ENCODE measurements at regions not wholly inside any gene's neighbourhood (a gene's known extent, or its start where the extent isn't known, plus 50 kb on each side); places are given as distances from the start of the nearest gene placed in this dataset.
A peak's percentile ranks its signal among the peaks of the same experiment; 100 is the strongest.

DNA sequence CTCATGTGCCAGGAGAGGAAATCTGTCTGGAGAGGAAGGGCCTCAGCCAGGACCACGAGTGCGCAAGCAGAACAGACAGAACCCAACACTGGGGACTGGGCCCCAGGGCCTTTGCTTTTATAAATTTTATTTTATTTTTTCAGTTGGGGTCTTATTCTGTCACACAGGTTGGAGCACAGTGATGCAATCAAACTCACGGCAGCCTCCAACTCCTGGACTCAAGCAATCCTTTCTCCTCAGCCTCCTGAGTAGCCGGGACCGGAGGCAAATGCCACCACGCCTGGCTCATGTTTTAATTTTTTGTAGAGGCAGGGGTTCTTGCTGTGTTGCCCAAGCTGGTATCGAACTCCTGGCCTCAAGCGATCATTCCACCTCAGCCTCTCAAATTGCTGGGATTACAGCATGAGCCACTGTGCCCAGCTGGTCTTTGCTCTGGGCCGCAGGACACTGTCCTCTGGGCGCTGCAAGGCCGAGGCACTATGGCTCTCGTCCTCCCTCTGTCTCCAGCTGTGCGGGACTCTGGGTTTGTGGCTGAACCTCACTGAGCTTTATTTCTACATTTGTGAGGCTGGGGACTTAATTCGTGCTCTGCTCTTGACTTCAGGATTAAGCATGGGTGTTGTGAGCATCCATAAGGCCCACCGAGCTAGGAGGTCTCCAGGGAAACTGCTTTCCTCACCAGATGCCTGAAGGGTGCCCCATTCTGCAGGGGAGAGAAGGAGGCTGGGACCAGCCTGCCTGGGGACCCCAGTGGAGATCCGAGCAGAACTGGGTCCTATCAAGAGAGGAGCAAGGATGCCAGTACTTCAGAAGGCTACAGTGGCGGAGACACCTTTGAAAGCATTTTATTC, 144.2 kb upstream of the VSTM2B start:
- H3K9me3 Mint-ChIP-seq: no peaks in the 10 kb centered on the region
- H3K36me3 Mint-ChIP-seq (ENCODE audit: low read depth): no peaks in the 10 kb centered on the region
- H3K27me3 Mint-ChIP-seq (ENCODE audit: low read depth, poor library complexity): peaks cover 26% of the 10 kb centered on the region
- no peak overlapping the region for H3K4me3 Mint-ChIP-seq
- H3K4me1 Mint-ChIP-seq: peaks cover 42% of the 10 kb centered on the region
- no peak overlapping the region for H3K27ac Mint-ChIP-seq
- DNase-seq: no peak
- TF ChIP-seq, protein P1, sequence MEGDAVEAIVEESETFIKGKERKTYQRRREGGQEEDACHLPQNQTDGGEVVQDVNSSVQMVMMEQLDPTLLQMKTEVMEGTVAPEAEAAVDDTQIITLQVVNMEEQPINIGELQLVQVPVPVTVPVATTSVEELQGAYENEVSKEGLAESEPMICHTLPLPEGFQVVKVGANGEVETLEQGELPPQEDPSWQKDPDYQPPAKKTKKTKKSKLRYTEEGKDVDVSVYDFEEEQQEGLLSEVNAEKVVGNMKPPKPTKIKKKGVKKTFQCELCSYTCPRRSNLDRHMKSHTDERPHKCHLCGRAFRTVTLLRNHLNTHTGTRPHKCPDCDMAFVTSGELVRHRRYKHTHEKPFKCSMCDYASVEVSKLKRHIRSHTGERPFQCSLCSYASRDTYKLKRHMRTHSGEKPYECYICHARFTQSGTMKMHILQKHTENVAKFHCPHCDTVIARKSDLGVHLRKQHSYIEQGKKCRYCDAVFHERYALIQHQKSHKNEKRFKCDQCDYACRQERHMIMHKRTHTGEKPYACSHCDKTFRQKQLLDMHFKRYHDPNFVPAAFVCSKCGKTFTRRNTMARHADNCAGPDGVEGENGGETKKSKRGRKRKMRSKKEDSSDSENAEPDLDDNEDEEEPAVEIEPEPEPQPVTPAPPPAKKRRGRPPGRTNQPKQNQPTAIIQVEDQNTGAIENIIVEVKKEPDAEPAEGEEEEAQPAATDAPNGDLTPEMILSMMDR (IDR thresholded peaks at IDR 0.05): no peak

DNA sequence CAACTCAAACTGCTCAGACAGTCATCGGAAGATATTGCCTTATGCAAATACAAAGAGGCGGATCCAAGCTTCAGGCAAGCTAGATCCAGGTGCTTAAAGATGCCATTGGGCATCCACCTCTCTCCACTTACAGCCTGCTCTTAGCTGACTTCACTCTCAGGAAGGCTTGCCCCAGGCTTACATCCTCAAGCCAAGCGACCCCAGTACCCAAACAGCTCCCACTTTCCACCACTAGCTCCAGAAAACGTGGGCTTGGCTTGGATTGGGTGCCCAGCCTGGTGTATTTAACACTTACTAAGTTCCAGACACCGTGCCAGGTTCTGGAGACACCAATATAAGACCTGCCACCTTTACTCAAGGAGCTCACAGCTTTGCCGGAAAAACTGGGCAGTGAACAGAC, 142.1 kb upstream of the VSTM2B start:
- Mint-ChIP-seq H3K36me3 (ENCODE audit: low read depth) (no peaks in the 10 kb centered on the region), H3K4me3 (no peak overlapping the region), H3K4me1 (peaks cover 36% of the 10 kb centered on the region), H3K27ac (no peak overlapping the region), H3K27me3 (ENCODE audit: low read depth, poor library complexity) (peaks cover 26% of the 10 kb centered on the region), H3K9me3 (no peaks in the 10 kb centered on the region)
- TF ChIP-seq, protein P1 (IDR thresholded peaks at IDR 0.05): no peak
- no peak for DNase-seq

- Mint-ChIP-seq H3K27me3 (ENCODE audit: low read depth, poor library complexity) (peaks cover 26% of the 10 kb centered on the region), H3K36me3 (ENCODE audit: low read depth) (no peaks in the 10 kb centered on the region), H3K27ac (no peak overlapping the region), H3K9me3 (no peaks in the 10 kb centered on the region), H3K4me1 (peaks cover 28% of the 10 kb centered on the region), H3K4me3 (no peak overlapping the region)
- no peak for DNase-seq
- TF ChIP-seq, protein P1 (IDR thresholded peaks at IDR 0.05): no peak
Measured at GRCh38 chr19:29384656-29385055, 141.1 kb upstream of the VSTM2B start.

- Mint-ChIP-seq H3K4me3 (no peak overlapping the region), H3K36me3 (ENCODE audit: low read depth) (no peaks in the 10 kb centered on the region), H3K9me3 (peaks cover 5% of the 10 kb centered on the region), H3K4me1 (peaks cover 21% of the 10 kb centered on the region), H3K27ac (peak overlapping the region; percentile 85), H3K27me3 (ENCODE audit: low read depth, poor library complexity) (peaks cover 26% of the 10 kb centered on the region)
- TF ChIP-seq, protein P1 (IDR thresholded peaks at IDR 0.05): no peak
- DNase-seq: no peak
Measured at GRCh38 chr19:29385191-29385795, 140.5 kb upstream of the VSTM2B start.

- Mint-ChIP-seq H3K4me3 (no peak overlapping the region), H3K27me3 (ENCODE audit: low read depth, poor library complexity) (peaks cover 32% of the 10 kb centered on the region), H3K4me1 (peaks cover 14% of the 10 kb centered on the region), H3K36me3 (ENCODE audit: low read depth) (no peaks in the 10 kb centered on the region), H3K27ac (no peak overlapping the region), H3K9me3 (peaks cover 19% of the 10 kb centered on the region)
- TF ChIP-seq, protein P1 (IDR thresholded peaks at IDR 0.05): no peak
- no peak for DNase-seq
Measured at GRCh38 chr19:29386970-29387369, 138.8 kb upstream of the VSTM2B start.

Data from nephron progenitor cell (in vitro differentiated cells).